HL-60 (cell line): ENCODE measurements at regions not wholly inside any gene's neighbourhood (a gene's known extent, or its start where the extent isn't known, plus 50 kb on each side); places are given as distances from the start of the nearest gene placed in this dataset.

Experiments used
- DNase-seq, 2 experiments: peaks; one replicate each; pipeline ENCODE4 v3.0.0-alpha.2; 2010 to 2020; ENCODE audit warnings: low read depth in 1 of 2, low spot score in 1 of 2
- H3K27ac ChIP-seq: fragments of 250-450 bp; sonication (Bioruptor Pico); replicated peaks from 2 replicates; pipeline ENCODE4 v1.5.1; 2020; ENCODE audit warnings: mild to moderate bottlenecking, moderate library complexity
- H3K27me3 ChIP-seq: fragments of 250-450 bp; sonication (Bioruptor Pico); 2 replicates; pipeline ENCODE4 v1.5.1; 2021; ENCODE audit warnings: mild to moderate bottlenecking, moderate library complexity; ENCODE audit not compliant: insufficient read depth, poor library complexity, severe bottlenecking
- H3K4me3 ChIP-seq: replicated peaks from 2 replicates; pipeline ENCODE4 v1.5.1; 2011; ENCODE audit warnings: mild to moderate bottlenecking, control low read depth, low read length; ENCODE audit not compliant: insufficient read depth
- CTCF ChIP-seq: IDR thresholded peaks from one replicate; pipeline ENCODE4 v1.5.1; 2011; ENCODE audit warnings: low read length, control low read depth, inconsistent platforms; ENCODE audit not compliant: insufficient read depth
- GABPA ChIP-seq: IDR thresholded peaks from 2 replicates; pipeline ENCODE4 v1.6.1; 2012; ENCODE audit warnings: low read depth
- POLR2AphosphoS5 ChIP-seq: IDR thresholded peaks from 2 replicates; pipeline ENCODE4 v1.6.1; 2012; ENCODE audit warnings: low read depth
- REST ChIP-seq: IDR thresholded peaks from 2 replicates; pipeline ENCODE4 v1.6.1; 2012; ENCODE audit warnings: low read depth; ENCODE audit not compliant: insufficient replicate concordance
- SPI1 ChIP-seq: IDR thresholded peaks from 2 replicates; pipeline ENCODE4 v1.6.1; 2012; ENCODE audit warnings: low read depth, mild to moderate bottlenecking, borderline replicate concordance

GRCh38 chr4:175125410-175126068 lies 207.4 kb downstream of the ADAM29 start:
- Histone ChIP-seq H3K27ac (no peak overlapping the region), H3K27me3 (no peaks in the 10 kb centered on the region), H3K4me3 (no peak overlapping the region)
- TF ChIP-seq REST, result no peak
- no peak for TF ChIP-seq SPI1
- no peak for DNase-seq

- Histone ChIP-seq H3K4me3 (no peak overlapping the region), H3K27me3 (no peaks in the 10 kb centered on the region), H3K27ac (no peak overlapping the region)
- no peak for TF ChIP-seq POLR2AphosphoS5
- no peak for TF ChIP-seq CTCF
- no peak for TF ChIP-seq SPI1
- no peak for TF ChIP-seq GABPA
- TF ChIP-seq REST, result no peak
- DNase-seq, result no peak
These were observed 209.2 kb downstream of the ADAM29 start for GRCh38 chr4:175127314-175127713.

- H3K27ac ChIP-seq, result no peak overlapping the region
- H3K4me3 ChIP-seq, result no peak overlapping the region
- TF ChIP-seq GABPA (no peak), CTCF (no peak), REST (no peak), SPI1 (no peak), POLR2AphosphoS5 (no peak)
- H3K27me3 ChIP-seq, result no peaks in the 10 kb centered on the region
- no peak for DNase-seq
These were observed 211.6 kb downstream of the ADAM29 start for GRCh38 chr4:175129797-175130196.
